Vagina (tissue), 2 donors: ENCODE measurements at regions not wholly inside any gene's neighbourhood (a gene's known extent, or its start where the extent isn't known, plus 50 kb on each side); places are given as distances from the start of the nearest gene placed in this dataset.
"Not testable (repeated sequence)": the region's sequence is repeated elsewhere in the genome, so short reads cannot be mapped to it uniquely, and the experiment has no call there.

Experiments
- CTCF ChIP-seq, 3 experiments: fragments of 450-650 bp in 2 of 3; fragments of 200-600 bp in 1 of 3; sonication (generic) in 1 of 3; IDR thresholded peaks; one replicate each; pipeline ENCODE4 v1.5.1; 2017 to 2019; ENCODE audit warnings: antibody characterized with exemption in 3 of 3, mild to moderate bottlenecking in 2 of 3, moderate library complexity in 2 of 3
- POLR2A ChIP-seq, 2 donors: fragments of 450-650 bp; IDR thresholded peaks; one replicate each; pipeline ENCODE4 v1.6.1; 2017; ENCODE audit warnings: antibody characterized with exemption in 2 of 2, mild to moderate bottlenecking in 2 of 2, moderate library complexity in 2 of 2
- POLR2AphosphoS5 ChIP-seq, 2 donors: sonication (generic); formaldehyde crosslinking; IDR thresholded peaks; one replicate each; pipeline ENCODE4 v1.9.0; 2017; ENCODE audit warnings: antibody characterized with exemption in 2 of 2, mild to moderate bottlenecking in 2 of 2, low read depth in 1 of 2; ENCODE audit not compliant: insufficient read depth in 1 of 2

GRCh38 chr3:75434276-75434912, 229.7 kb upstream of the FRG2C start:
- TF ChIP-seq CTCF, POLR2A (IDR thresholded peaks at IDR 0.05): not testable (repeated sequence)
- peak in 1 of 2 donors; percentile 37 for TF ChIP-seq POLR2AphosphoS5 (IDR thresholded peaks at IDR 0.05; ENCODE audit: insufficient read depth in 1 of 2, low read depth in 1 of 2)
